GM12873 (cell line): ENCODE measurements at regions not wholly inside any gene's neighbourhood (a gene's known extent, or its start where the extent isn't known, plus 50 kb on each side); places are given as distances from the start of the nearest gene placed in this dataset.

Source experiments
- TF ChIP-seq, protein P1 (sequence below): IDR thresholded peaks from 2 replicates; pipeline ENCODE4 v1.5.1; 2012; ENCODE audit warnings: low read depth, mild to moderate bottlenecking, moderate library complexity, low read length, control low read depth; ENCODE audit not compliant: insufficient read depth; ENCODE audit errors: missing control alignments

- TF ChIP-seq, protein P1, sequence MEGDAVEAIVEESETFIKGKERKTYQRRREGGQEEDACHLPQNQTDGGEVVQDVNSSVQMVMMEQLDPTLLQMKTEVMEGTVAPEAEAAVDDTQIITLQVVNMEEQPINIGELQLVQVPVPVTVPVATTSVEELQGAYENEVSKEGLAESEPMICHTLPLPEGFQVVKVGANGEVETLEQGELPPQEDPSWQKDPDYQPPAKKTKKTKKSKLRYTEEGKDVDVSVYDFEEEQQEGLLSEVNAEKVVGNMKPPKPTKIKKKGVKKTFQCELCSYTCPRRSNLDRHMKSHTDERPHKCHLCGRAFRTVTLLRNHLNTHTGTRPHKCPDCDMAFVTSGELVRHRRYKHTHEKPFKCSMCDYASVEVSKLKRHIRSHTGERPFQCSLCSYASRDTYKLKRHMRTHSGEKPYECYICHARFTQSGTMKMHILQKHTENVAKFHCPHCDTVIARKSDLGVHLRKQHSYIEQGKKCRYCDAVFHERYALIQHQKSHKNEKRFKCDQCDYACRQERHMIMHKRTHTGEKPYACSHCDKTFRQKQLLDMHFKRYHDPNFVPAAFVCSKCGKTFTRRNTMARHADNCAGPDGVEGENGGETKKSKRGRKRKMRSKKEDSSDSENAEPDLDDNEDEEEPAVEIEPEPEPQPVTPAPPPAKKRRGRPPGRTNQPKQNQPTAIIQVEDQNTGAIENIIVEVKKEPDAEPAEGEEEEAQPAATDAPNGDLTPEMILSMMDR = no peak
Measured at GRCh38 chr2:37867166-37867565, 57.9 kb upstream of the RMDN2 start.

- TF ChIP-seq, protein P1 = no peak
Measured at GRCh38 chr2:37868866-37869265, 56.2 kb upstream of the RMDN2 start.

DNA sequence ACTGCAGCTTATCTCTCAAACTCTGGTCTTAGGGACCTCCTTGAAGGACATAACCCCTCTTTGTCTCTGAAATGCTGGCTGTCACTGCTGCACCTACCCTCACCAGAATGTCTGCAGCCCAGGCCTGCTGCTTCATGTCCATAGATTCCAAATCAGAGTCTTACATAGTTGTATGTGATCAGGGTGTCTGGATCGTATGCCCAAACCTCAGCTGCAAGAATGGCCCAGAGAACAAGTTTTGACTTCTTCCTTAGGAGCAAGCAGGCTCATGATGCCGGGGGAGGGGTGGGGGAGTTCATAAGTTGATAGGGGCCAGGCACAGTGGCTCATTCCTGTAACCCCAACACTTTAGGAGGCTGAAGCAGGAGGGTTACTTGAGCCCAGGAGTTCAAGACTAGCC lies 55.8 kb upstream of the RMDN2 start:
- TF ChIP-seq, protein P1 = no peak

GRCh38 chr2:37869771-37870170 lies 55.3 kb upstream of the RMDN2 start:
- TF ChIP-seq, protein P1 = no peak

DNA sequence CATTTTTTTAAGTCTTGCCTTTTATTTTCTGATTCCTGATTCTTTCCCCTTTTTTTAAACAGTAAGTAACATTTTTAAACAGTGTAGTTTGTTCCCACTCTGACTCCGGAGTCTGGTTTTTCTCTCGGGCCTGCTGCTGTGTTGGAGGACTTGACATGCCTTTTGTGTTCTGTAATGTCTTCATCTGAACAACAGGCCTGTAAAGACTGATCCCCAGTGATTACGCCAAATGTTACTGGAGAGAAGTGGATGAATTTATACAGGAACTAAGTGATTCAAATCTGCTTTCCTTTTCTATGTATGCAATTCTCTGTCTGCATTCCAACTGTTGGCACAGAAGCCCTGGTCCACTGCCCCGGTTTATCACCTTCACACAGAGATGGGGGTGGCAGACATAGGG lies 54.3 kb upstream of the RMDN2 start:
- TF ChIP-seq, protein P1 = no peak

DNA sequence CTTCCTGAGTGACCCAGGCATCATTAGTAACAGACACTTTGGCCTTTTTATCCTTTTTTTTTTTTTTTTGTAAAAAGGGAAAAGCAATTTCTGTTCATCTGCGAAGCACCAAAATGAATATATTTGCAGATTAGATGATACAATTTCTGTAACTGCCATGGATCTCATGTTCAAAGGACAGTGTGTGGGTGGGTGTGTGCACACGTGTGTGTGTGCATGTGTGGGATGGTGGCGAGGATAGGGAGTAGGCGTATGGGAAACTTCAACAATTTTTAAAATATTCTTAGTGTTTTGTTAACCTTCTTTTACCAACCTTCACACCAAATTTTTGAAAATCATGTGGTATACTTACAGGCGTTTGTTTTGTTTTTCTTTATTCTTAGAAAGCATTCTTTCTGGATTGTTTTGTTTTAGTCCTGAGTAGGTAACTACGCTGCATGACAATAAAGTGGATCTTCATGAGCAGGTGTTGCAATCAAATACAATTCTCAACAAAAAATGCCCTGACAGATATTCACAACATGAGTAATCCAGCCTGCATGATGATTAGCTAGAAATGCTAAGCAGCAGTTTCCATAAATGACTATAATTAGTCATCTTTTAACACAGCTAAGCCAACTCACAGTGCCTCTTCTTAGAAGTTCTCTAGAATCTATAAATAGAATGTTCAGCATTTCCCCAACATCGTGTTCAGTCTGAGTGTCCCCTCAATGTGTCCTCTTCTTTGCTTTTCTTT lies 53.5 kb upstream of the RMDN2 start:
- TF ChIP-seq, protein P1 = no peak

GRCh38 chr2:37872192-37872750 lies 52.8 kb upstream of the RMDN2 start:
- TF ChIP-seq, protein P1 = no peak
